BLaER1 treated with 17β-estradiol and CSF1 and Interleukin-3, amounts not matched to agents 10 nM and 100 nM (cell line): ENCODE measurements at regions not wholly inside any gene's neighbourhood (a gene's known extent, or its start where the extent isn't known, plus 50 kb on each side); places are given as distances from the start of the nearest gene placed in this dataset.
A peak's percentile ranks its signal among the peaks of the same experiment; 100 is the strongest.
"Not testable (repeated sequence)": the region's sequence is repeated elsewhere in the genome, so short reads cannot be mapped to it uniquely, and the experiment has no call there.

Experiments
- H3K27ac ChIP-seq, 11 experiments: shearing (Covaris generic); formaldehyde crosslinking; 2 replicates each; pipeline ENCODE4 v1.8.1; 2022
- H3K27me3 ChIP-seq, 11 experiments: shearing (Covaris generic); formaldehyde crosslinking; 2 replicates each; pipeline ENCODE4 v1.8.1; 2022
- H3K36me3 ChIP-seq, 11 experiments: shearing (Covaris generic); formaldehyde crosslinking; 2 replicates each; pipeline ENCODE4 v1.8.1; 2022
- H3K4me1 ChIP-seq, 10 experiments: shearing (Covaris generic); formaldehyde crosslinking; 2 replicates each; pipeline ENCODE4 v1.8.1; 2022
- H3K4me2 ChIP-seq, 11 experiments: shearing (Covaris generic); formaldehyde crosslinking; 2 replicates each; pipeline ENCODE4 v1.8.1; 2022
- H3K4me3 ChIP-seq, 10 experiments: shearing (Covaris generic); formaldehyde crosslinking; 2 replicates each; pipeline ENCODE4 v1.8.1; 2022
- H3K9ac ChIP-seq, 11 experiments: shearing (Covaris generic); formaldehyde crosslinking; 2 replicates each; pipeline ENCODE4 v1.8.1; 2022
- H3K9me3 ChIP-seq, 11 experiments: shearing (Covaris generic); formaldehyde crosslinking; replicated peaks in 1 of 11; 2 replicates each; pipeline ENCODE4 v1.8.1; 2022
- H4K20me1 ChIP-seq, 11 experiments: shearing (Covaris generic); formaldehyde crosslinking; 2 replicates each; pipeline ENCODE4 v1.8.1; 2022
- Cebpa-rat ChIP-seq, 11 experiments: shearing (Covaris generic); IDR thresholded peaks; 2 replicates each; pipeline ENCODE4 v1.8.1; 2022

DNA sequence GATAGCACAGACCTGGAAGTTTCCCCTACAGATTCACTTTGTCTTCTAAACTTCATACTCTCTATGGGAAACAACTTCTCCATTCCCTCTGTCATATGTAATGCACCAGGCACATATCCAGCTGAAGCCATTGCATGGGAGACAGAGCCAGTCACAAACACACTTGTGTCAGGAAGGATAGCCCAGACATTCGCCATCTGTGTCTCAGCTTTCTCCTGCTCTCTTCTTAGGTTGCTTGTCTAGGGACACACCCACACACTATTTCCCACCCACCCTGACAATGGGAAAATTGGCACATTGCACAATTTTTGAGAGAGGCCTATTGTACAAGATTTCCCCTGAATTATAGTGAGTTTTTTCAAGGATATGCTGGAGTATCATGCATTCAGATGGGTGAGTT lies 158.4 kb upstream of the MPDZ start:
- no peaks in the 10 kb centered on the region for H3K9me3 ChIP-seq
- no peaks in the 10 kb centered on the region for H4K20me1 ChIP-seq
- no peak for TF ChIP-seq Cebpa-rat (IDR thresholded peaks at IDR 0.05)
- H3K27me3 ChIP-seq, result no peaks in the 10 kb centered on the region
- H3K4me3 ChIP-seq, result no peak overlapping the region
- no peak overlapping the region for H3K9ac ChIP-seq
- peak overlapping the region in 2 of 11 experiments; percentile 8 to 51; a peak in 3 of 22 replicates for H3K4me2 ChIP-seq
- no peak overlapping the region for H3K27ac ChIP-seq
- H3K4me1 ChIP-seq, result peaks cover 0 to 71% (median 5%) of the 10 kb centered on the region in 10 experiments; a peak in 12 of 20 replicates
- H3K36me3 ChIP-seq, result no peaks in the 10 kb centered on the region

DNA sequence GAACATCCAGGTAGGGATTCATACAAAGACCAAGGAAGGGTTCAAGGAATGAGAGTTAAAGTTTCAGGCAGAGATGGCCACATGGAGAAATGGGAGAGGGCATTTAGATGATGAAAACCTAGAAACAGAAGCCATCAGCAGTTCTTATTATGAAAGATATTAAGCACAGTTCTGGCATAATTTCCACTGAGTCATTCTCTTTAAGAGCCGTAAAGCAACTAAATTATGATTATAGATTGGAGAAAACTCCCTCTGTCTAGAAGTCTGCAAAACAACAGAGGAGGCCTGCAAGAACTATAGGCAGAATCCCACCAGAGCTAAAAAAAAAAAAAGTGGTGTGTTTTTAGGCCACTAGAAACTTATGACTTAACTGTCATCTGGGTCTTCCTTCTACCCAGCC lies 157.1 kb upstream of the MPDZ start:
- H3K4me1 ChIP-seq, result peaks cover 0 to 81% (median 6%) of the 10 kb centered on the region in 10 experiments; a peak in 12 of 20 replicates
- H3K27ac ChIP-seq, result no peak overlapping the region
- no peak overlapping the region for H3K9ac ChIP-seq
- no peaks in the 10 kb centered on the region for H3K27me3 ChIP-seq
- H3K9me3 ChIP-seq, result no peaks in the 10 kb centered on the region
- no peaks in the 10 kb centered on the region for H4K20me1 ChIP-seq
- H3K36me3 ChIP-seq, result no peaks in the 10 kb centered on the region
- no peak for TF ChIP-seq Cebpa-rat (IDR thresholded peaks at IDR 0.05)
- peak overlapping the region in 2 of 11 experiments; percentile 26 to 46; a peak in 2 of 22 replicates for H3K4me2 ChIP-seq
- H3K4me3 ChIP-seq, result no peak overlapping the region

DNA sequence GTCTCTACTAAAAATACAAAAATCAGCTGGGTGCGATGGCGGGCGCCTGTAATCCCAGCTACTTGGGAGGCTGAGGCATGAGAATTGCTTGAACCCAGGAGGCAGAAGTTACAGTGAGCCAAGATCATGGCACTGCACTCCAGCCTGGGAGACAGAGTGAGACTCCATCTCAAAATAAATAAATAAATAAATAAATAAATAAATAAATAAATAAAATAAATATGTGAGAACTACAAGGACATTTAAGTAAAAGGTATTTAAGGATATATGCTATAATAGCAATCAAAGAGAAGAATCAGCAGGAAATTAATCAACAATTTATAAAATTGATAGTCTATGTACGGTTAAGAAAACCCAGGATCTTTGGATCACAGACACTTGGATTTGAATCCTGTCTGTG lies 154.0 kb upstream of the MPDZ start:
- Histone ChIP-seq H3K4me1 (peaks cover 0 to 91% (median 6%) of the 10 kb centered on the region in 10 experiments; a peak in 12 of 20 replicates), H3K9ac (peak overlapping the region in 1 of 11 experiments; percentile 9; a peak in 1 of 22 replicates), H3K4me2 (peak overlapping the region in 8 of 11 experiments; percentile 16 to 78 (median 43); a peak in 12 of 22 replicates), H3K4me3 (peak overlapping the region in 1 of 10 experiments; percentile 4; a peak in 1 of 20 replicates), H3K27ac (peak overlapping the region in 3 of 11 experiments; percentile 50 to 56 (median 56); a peak in 7 of 22 replicates)
- not testable (repeated sequence) for H3K36me3 ChIP-seq, H3K9me3 ChIP-seq, H3K27me3 ChIP-seq, H4K20me1 ChIP-seq

DNA sequence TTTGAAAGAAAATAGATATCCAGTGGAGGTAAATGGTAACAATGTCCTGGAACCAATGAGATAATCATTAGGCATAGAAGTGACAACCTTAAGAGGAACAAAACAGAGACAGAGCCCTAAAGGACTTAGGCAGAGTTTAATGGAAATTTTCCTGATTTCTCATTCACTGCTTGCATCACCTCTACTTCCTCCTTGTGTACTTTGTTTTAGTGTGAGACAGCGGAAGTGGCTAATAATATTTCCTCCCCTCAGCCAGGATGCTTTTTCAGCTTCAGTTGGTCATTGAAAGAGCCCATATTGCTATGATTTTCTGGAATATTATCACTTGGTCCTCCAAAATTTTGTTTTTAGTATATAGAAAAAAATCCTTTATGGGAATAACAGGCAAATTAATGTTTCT lies 153.4 kb upstream of the MPDZ start:
- peak overlapping the region in 8 of 11 experiments; percentile 16 to 78 (median 43); a peak in 14 of 22 replicates for H3K4me2 ChIP-seq

DNA sequence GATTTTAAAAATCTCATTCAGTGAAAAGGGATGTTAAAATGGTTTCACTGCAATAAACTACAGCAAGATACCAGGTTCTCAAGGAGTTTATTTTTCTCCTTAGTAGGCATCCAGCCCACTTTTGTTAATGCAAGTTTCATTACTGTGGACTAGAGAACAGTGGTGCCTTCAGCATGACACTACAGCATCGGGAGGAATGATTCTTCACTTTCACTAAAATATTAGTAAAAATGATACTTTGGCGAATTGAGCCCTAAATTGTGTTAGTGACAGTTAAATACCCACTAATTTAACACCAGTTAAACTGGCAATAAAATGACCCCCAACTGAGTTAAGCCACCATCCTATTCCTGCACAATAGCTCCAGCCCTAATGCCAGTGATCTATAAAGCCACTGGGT lies 152.2 kb upstream of the MPDZ start:
- Histone ChIP-seq H3K9me3 (no peaks in the 10 kb centered on the region), H3K27me3 (no peaks in the 10 kb centered on the region), H3K4me1 (peaks cover 0 to 84% (median 6%) of the 10 kb centered on the region in 10 experiments; a peak in 12 of 20 replicates), H3K4me3 (peak overlapping the region in 2 of 10 experiments; percentile 48 to 49; a peak in 2 of 20 replicates), H3K9ac (no peak overlapping the region; a peak in 1 of 22 replicates), H4K20me1 (no peaks in the 10 kb centered on the region), H3K27ac (peak overlapping the region in 1 of 11 experiments; percentile 12; a peak in 1 of 22 replicates), H3K4me2 (peak overlapping the region in 3 of 11 experiments; percentile 58 to 75 (median 62); a peak in 4 of 22 replicates), H3K36me3 (no peaks in the 10 kb centered on the region)
- no peak for TF ChIP-seq Cebpa-rat (IDR thresholded peaks at IDR 0.05)

More for the DNA sequence above, 153.4 kb upstream of the MPDZ start:
- Histone ChIP-seq H3K4me3 (peak overlapping the region in 1 of 10 experiments; percentile 4; a peak in 1 of 20 replicates), H3K27ac (peak overlapping the region in 3 of 11 experiments; percentile 50 to 56 (median 56); a peak in 7 of 22 replicates), H4K20me1 (no peaks in the 10 kb centered on the region), H3K4me1 (peaks cover 0 to 91% (median 6%) of the 10 kb centered on the region in 10 experiments; a peak in 12 of 20 replicates), H3K36me3 (no peaks in the 10 kb centered on the region), H3K9ac (peak overlapping the region in 1 of 11 experiments; percentile 9; a peak in 1 of 22 replicates), H3K9me3 (no peaks in the 10 kb centered on the region), H3K27me3 (no peaks in the 10 kb centered on the region)
- TF ChIP-seq Cebpa-rat (IDR thresholded peaks at IDR 0.05), result 0 out of 22 replicates have a peak, but pooled peaks of 1 of the 11 experiments have one; percentile 53

DNA sequence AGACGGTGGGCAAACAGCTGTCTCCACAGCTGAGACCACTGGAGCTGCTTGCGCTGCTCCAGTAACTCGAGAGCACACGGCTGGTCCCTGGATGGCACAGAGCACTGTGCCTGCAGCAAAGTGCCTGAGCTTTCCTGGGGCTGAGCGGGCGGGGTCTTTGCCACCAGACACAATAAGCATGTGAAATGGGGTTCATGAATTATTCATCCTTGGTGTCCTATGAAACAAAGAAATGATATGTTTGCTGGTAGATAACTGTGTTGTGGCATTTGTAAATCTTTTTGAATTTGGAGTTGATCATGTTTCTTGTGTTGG lies 151.7 kb upstream of the MPDZ start:
- Histone ChIP-seq H4K20me1 (no peaks in the 10 kb centered on the region), H3K4me1 (peaks cover 0 to 79% (median 6%) of the 10 kb centered on the region in 10 experiments; a peak in 12 of 20 replicates), H3K27ac (no peak overlapping the region), H3K4me2 (peak overlapping the region in 3 of 11 experiments; percentile 58 to 75 (median 62); a peak in 6 of 22 replicates), H3K9ac (no peak overlapping the region; a peak in 1 of 22 replicates), H3K4me3 (peak overlapping the region in 2 of 10 experiments; percentile 48 to 49; a peak in 3 of 20 replicates), H3K27me3 (no peaks in the 10 kb centered on the region), H3K9me3 (no peaks in the 10 kb centered on the region), H3K36me3 (no peaks in the 10 kb centered on the region)
- no peak for TF ChIP-seq Cebpa-rat (IDR thresholded peaks at IDR 0.05)

DNA sequence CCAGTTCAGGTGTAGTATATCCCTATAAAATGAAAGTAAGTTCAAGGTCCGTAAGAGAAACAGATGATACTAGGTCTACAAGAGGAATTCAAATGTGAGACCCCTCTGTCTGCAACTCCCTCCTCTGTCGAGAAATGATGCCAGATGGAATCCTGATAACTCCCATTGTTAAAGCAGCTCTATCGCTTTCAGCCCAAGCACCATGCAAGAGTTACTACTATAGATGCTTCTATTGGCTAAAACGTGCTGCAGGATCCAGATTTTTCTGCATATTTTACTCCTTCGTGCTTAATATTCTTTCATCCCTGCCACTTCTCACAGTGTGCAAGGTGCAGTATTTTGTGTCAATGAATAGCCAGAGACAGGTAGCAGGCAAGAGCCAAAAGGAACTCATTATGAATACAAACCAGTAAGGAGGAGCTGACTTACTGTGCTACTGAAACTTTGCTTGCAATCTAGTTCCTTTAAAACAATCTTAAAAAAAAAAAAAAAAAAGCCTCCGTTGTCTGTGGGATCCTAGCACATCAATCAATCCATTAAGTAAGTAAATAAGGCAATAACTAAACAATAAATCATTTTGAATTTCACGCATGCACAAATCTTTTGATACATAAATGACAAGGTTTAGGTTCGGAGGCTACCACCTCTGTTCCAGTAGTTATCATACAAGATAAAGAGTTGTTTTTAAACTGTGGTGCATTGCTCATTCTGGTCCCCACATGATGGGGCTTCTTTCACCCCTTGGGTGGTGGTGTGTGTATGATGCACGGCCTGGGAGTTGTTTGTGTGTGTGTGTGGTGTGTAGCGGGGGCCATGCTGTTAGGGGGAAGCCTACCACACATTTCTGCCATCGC lies 151.1 kb upstream of the MPDZ start:
- TF ChIP-seq Cebpa-rat (IDR thresholded peaks at IDR 0.05), result no peak
- H3K27ac ChIP-seq, result no peak overlapping the region
- peak overlapping the region in 3 of 10 experiments; percentile 16 to 49 (median 48); a peak in 4 of 20 replicates for H3K4me3 ChIP-seq
- no peak overlapping the region for H3K9ac ChIP-seq
- H3K36me3 ChIP-seq, result no peaks in the 10 kb centered on the region
- no peaks in the 10 kb centered on the region for H3K9me3 ChIP-seq
- peak overlapping the region in 3 of 11 experiments; percentile 58 to 75 (median 62); a peak in 6 of 22 replicates for H3K4me2 ChIP-seq
- H4K20me1 ChIP-seq, result no peaks in the 10 kb centered on the region
- no peaks in the 10 kb centered on the region for H3K27me3 ChIP-seq
- H3K4me1 ChIP-seq, result peaks cover 0 to 73% (median 6%) of the 10 kb centered on the region in 10 experiments; a peak in 12 of 20 replicates

DNA sequence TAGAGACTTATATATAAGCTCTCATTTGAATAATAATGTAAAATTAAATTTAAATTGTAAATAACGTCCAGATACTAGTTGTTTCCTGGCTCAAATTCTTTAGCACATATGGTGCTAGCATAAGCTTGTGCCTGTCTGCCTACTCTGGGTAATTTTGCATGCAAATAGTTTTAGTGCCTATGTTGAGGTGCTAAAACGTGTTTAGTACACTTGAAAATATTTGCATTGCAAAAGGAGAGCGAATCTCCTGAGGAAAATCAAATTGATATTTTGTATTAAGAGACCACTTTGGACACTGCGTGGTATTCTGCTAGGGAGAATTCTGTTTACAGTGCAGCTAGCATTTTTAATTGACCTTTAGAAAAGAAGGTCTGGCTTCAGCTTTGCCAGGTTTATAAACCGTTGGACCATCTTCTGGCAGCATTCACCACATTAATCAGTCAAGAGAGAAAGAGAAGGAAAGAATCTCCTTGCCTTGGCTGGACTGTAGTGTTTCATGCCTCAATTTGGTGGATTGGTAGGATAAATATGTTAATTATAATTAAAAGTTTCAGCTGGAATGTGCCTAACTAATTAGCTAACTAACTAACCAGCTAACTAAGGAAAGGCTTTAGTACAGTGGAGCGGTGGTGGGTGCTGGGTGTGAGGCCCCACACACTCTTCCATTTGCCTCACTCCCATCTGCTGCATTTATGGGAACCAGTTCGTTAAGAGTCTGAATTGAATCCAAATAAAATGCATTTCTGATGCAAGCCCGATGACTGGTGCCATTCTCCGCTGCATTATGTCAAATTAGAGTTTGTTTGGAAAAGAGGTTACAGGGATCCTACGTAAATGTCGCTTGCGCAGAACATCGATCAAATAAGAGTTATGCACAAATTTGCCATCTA lies 150.1 kb upstream of the MPDZ start:
- H3K36me3 ChIP-seq, result no peaks in the 10 kb centered on the region
- H3K27ac ChIP-seq, result no peak overlapping the region
- no peaks in the 10 kb centered on the region for H3K27me3 ChIP-seq
- no peaks in the 10 kb centered on the region for H3K9me3 ChIP-seq
- no peak for TF ChIP-seq Cebpa-rat (IDR thresholded peaks at IDR 0.05)
- H4K20me1 ChIP-seq, result no peaks in the 10 kb centered on the region
- H3K4me3 ChIP-seq, result peak overlapping the region in 1 of 10 experiments; percentile 48; a peak in 2 of 20 replicates
- H3K4me1 ChIP-seq, result peaks cover 0 to 69% (median 6%) of the 10 kb centered on the region in 10 experiments; a peak in 12 of 20 replicates
- H3K4me2 ChIP-seq, result peak overlapping the region in 3 of 11 experiments; percentile 58 to 75 (median 62); a peak in 6 of 22 replicates
- H3K9ac ChIP-seq, result no peak overlapping the region
